SK-N-MC (cell line): ENCODE measurements at regions not wholly inside any gene's neighbourhood (a gene's known extent, or its start where the extent isn't known, plus 50 kb on each side); places are given as distances from the start of the nearest gene placed in this dataset.

Experiments used
- DNase-seq: peaks from one replicate; pipeline ENCODE4 v3.0.0-alpha.2; 2011; ENCODE audit warnings: low read depth, low spot score
- H3K27ac ChIP-seq: fragments of 200-600 bp; sonication (generic); 2 replicates; pipeline ENCODE4 v1.5.1; 2016; ENCODE audit warnings: mixed run types
- H3K36me3 ChIP-seq: fragments of 200-600 bp; sonication (generic); 2 replicates; pipeline ENCODE4 v1.6.1; 2017; ENCODE audit warnings: antibody characterized with exemption, low read length, mixed read lengths; ENCODE audit not compliant: insufficient read depth
- H3K4me3 ChIP-seq: fragments of 200-600 bp; sonication (generic); 2 replicates; pipeline ENCODE4 v1.5.1; 2016
- H3K9ac ChIP-seq: fragments of 200-600 bp; sonication (generic); 2 replicates; pipeline ENCODE4 v1.8.0; 2017; ENCODE audit warnings: mixed run types, mixed read lengths; ENCODE audit not compliant: insufficient read length
- H3K9me3 ChIP-seq: fragments of 200-600 bp; sonication (generic); 2 replicates; pipeline ENCODE4 v1.6.1; 2017; ENCODE audit warnings: low read depth, mild to moderate bottlenecking, antibody characterized with exemption, low read length, moderate library complexity, mixed read lengths
- EZH2 ChIP-seq: fragments of 200-600 bp; sonication (generic); IDR thresholded peaks from one replicate; pipeline ENCODE4 v1.6.1; 2017; ENCODE audit warnings: antibody characterized with exemption
- FOXP2 ChIP-seq: optimal IDR thresholded peaks from 2 replicates; pipeline ENCODE3; 2011; ENCODE audit warnings: mild to moderate bottlenecking, moderate library complexity; ENCODE audit not compliant: insufficient read depth; ENCODE audit errors: extremely low read length, control extremely low read depth
- POLR2AphosphoS5 ChIP-seq: IDR thresholded peaks from 2 replicates; pipeline ENCODE4 v1.6.1; 2012; ENCODE audit warnings: mild to moderate bottlenecking, low read depth, low read length, borderline replicate concordance

GRCh38 chr7:115491744-115492380 is 538.7 kb downstream of the TFEC start:
- H3K9ac ChIP-seq, result no peak overlapping the region
- H3K27ac ChIP-seq, result no peak overlapping the region
- DNase-seq, result no peak
- H3K4me3 ChIP-seq, result no peak overlapping the region
- H3K36me3 ChIP-seq, result no peaks in the 10 kb centered on the region
- no peaks in the 10 kb centered on the region for H3K9me3 ChIP-seq
- no peak for TF ChIP-seq POLR2AphosphoS5
- TF ChIP-seq EZH2, result no peak
- TF ChIP-seq FOXP2, result no peak

GRCh38 chr7:115479448-115479847 is 551.1 kb downstream of the TFEC start:
- H3K36me3 ChIP-seq, result no peaks in the 10 kb centered on the region
- DNase-seq, result no peak

GRCh38 chr7:115478426-115478825 is 552.1 kb downstream of the TFEC start:
- no peak overlapping the region for H3K27ac ChIP-seq
- no peaks in the 10 kb centered on the region for H3K36me3 ChIP-seq
- no peak overlapping the region for H3K4me3 ChIP-seq
- H3K9me3 ChIP-seq, result no peaks in the 10 kb centered on the region
- H3K9ac ChIP-seq, result no peak overlapping the region
- DNase-seq, result no peak
- no peak for TF ChIP-seq POLR2AphosphoS5
- TF ChIP-seq FOXP2, result no peak
- TF ChIP-seq EZH2, result no peak

More at GRCh38 chr7:115479448-115479847, 551.1 kb downstream of the TFEC start:
- no peak overlapping the region for H3K4me3 ChIP-seq
- H3K9me3 ChIP-seq, result no peaks in the 10 kb centered on the region
- H3K27ac ChIP-seq, result no peak overlapping the region
- H3K9ac ChIP-seq, result no peak overlapping the region
- TF ChIP-seq FOXP2 (no peak), POLR2AphosphoS5 (no peak), EZH2 (no peak)

- no peaks in the 10 kb centered on the region for H3K36me3 ChIP-seq
- DNase-seq, result no peak
- H3K9me3 ChIP-seq, result no peaks in the 10 kb centered on the region
- H3K27ac ChIP-seq, result no peak overlapping the region
- H3K9ac ChIP-seq, result no peak overlapping the region
- no peak overlapping the region for H3K4me3 ChIP-seq
- TF ChIP-seq FOXP2 (no peak), POLR2AphosphoS5 (no peak)
These were observed 553.3 kb downstream of the TFEC start for GRCh38 chr7:115477193-115477651.

- Histone ChIP-seq H3K9ac (no peak overlapping the region), H3K27ac (no peak overlapping the region)
- DNase-seq, result no peak
These were observed 553.8 kb downstream of the TFEC start for GRCh38 chr7:115476671-115477181.

GRCh38 chr7:115475761-115476385 is 554.0 kb downstream of the MDFIC start:
- no peak overlapping the region for H3K9ac ChIP-seq
- DNase-seq, result no peak
- H3K9me3 ChIP-seq, result no peaks in the 10 kb centered on the region
- H3K4me3 ChIP-seq, result no peak overlapping the region
- no peak overlapping the region for H3K27ac ChIP-seq
- no peak for TF ChIP-seq FOXP2
- no peak for TF ChIP-seq EZH2
- TF ChIP-seq POLR2AphosphoS5, result no peak
- no peaks in the 10 kb centered on the region for H3K36me3 ChIP-seq

More at GRCh38 chr7:115476671-115477181, 553.8 kb downstream of the TFEC start:
- TF ChIP-seq POLR2AphosphoS5, result no peak
- TF ChIP-seq FOXP2, result no peak
- no peak for TF ChIP-seq EZH2
- Histone ChIP-seq H3K36me3 (no peaks in the 10 kb centered on the region), H3K9me3 (no peaks in the 10 kb centered on the region), H3K4me3 (no peak overlapping the region)

- Histone ChIP-seq H3K9ac (no peak overlapping the region), H3K27ac (no peak overlapping the region), H3K4me3 (no peak overlapping the region), H3K9me3 (no peaks in the 10 kb centered on the region), H3K36me3 (no peaks in the 10 kb centered on the region)
- TF ChIP-seq EZH2 (no peak), FOXP2 (no peak), POLR2AphosphoS5 (no peak)
- no peak for DNase-seq
These were observed 553.3 kb downstream of the MDFIC start for GRCh38 chr7:115475206-115475605.

GRCh38 chr7:115474137-115474536 is 552.2 kb downstream of the MDFIC start:
- TF ChIP-seq POLR2AphosphoS5 (no peak), FOXP2 (no peak), EZH2 (no peak)
- H3K9me3 ChIP-seq, result no peaks in the 10 kb centered on the region
- H3K4me3 ChIP-seq, result no peak overlapping the region
- H3K36me3 ChIP-seq, result no peaks in the 10 kb centered on the region
- H3K9ac ChIP-seq, result no peak overlapping the region
- no peak overlapping the region for H3K27ac ChIP-seq
- DNase-seq, result no peak
